ENCODE measurements at regions not wholly inside any gene's neighbourhood (a gene's known extent, or its start where the extent isn't known, plus 50 kb on each side); places are given as distances from the start of the nearest gene placed in this dataset.
A peak's percentile ranks its signal among the peaks of the same experiment; 100 is the strongest.

- peak overlapping the region; percentile 59 for H3K27ac Mint-ChIP-seq
- H3K4me3 Mint-ChIP-seq: no peak overlapping the region
- H3K4me1 Mint-ChIP-seq (ENCODE audit: low read depth): peaks cover 11% of the 10 kb centered on the region
- no peaks in the 10 kb centered on the region for H3K36me3 Mint-ChIP-seq (ENCODE audit: low read depth)
- no peaks in the 10 kb centered on the region for H3K27me3 Mint-ChIP-seq (ENCODE audit: low read depth)
- H3K9me3 Mint-ChIP-seq: no peaks in the 10 kb centered on the region
Observed at GRCh38 chr6:104603108-104603745, 256.5 kb downstream of the HACE1 start.

- H3K9me3 Mint-ChIP-seq: no peaks in the 10 kb centered on the region
- peaks cover 11% of the 10 kb centered on the region for H3K4me1 Mint-ChIP-seq (ENCODE audit: low read depth)
- no peaks in the 10 kb centered on the region for H3K36me3 Mint-ChIP-seq (ENCODE audit: low read depth)
- H3K4me3 Mint-ChIP-seq: no peak overlapping the region
- H3K27me3 Mint-ChIP-seq (ENCODE audit: low read depth): no peaks in the 10 kb centered on the region
- H3K27ac Mint-ChIP-seq: no peak overlapping the region
Observed at GRCh38 chr6:104601721-104602120, 258.0 kb downstream of the HACE1 start.

- peaks cover 5% of the 10 kb centered on the region for H3K27me3 Mint-ChIP-seq (ENCODE audit: low read depth)
- H3K4me3 Mint-ChIP-seq: no peak overlapping the region
- no peaks in the 10 kb centered on the region for H3K36me3 Mint-ChIP-seq (ENCODE audit: low read depth)
- no peak overlapping the region for H3K27ac Mint-ChIP-seq
- H3K4me1 Mint-ChIP-seq (ENCODE audit: low read depth): peaks cover 11% of the 10 kb centered on the region
- H3K9me3 Mint-ChIP-seq: no peaks in the 10 kb centered on the region
Observed at GRCh38 chr6:104601131-104601651, 258.5 kb downstream of the HACE1 start.

- peaks cover 6% of the 10 kb centered on the region for H3K27me3 Mint-ChIP-seq (ENCODE audit: low read depth)
- H3K4me1 Mint-ChIP-seq (ENCODE audit: low read depth): peaks cover 11% of the 10 kb centered on the region
- H3K4me3 Mint-ChIP-seq: no peak overlapping the region
- no peaks in the 10 kb centered on the region for H3K36me3 Mint-ChIP-seq (ENCODE audit: low read depth)
- H3K27ac Mint-ChIP-seq: no peak overlapping the region
- H3K9me3 Mint-ChIP-seq: no peaks in the 10 kb centered on the region
Observed at GRCh38 chr6:104600639-104600931, 259.1 kb downstream of the HACE1 start.

- peaks cover 6% of the 10 kb centered on the region for H3K27me3 Mint-ChIP-seq (ENCODE audit: low read depth)
- H3K4me1 Mint-ChIP-seq (ENCODE audit: low read depth): peaks cover 11% of the 10 kb centered on the region
- no peaks in the 10 kb centered on the region for H3K9me3 Mint-ChIP-seq
- no peaks in the 10 kb centered on the region for H3K36me3 Mint-ChIP-seq (ENCODE audit: low read depth)
- H3K4me3 Mint-ChIP-seq: no peak overlapping the region
- H3K27ac Mint-ChIP-seq: no peak overlapping the region
Observed at GRCh38 chr6:104599821-104600638, 259.7 kb downstream of the HACE1 start.

- Mint-ChIP-seq H3K36me3 (ENCODE audit: low read depth) (no peaks in the 10 kb centered on the region), H3K4me3 (no peak overlapping the region), H3K27me3 (ENCODE audit: low read depth) (peaks cover 6% of the 10 kb centered on the region), H3K27ac (no peak overlapping the region), H3K9me3 (no peaks in the 10 kb centered on the region), H3K4me1 (ENCODE audit: low read depth) (peaks cover under 1% of the 10 kb centered on the region)
Observed at GRCh38 chr6:104597541-104598050, 262.1 kb downstream of the HACE1 start.

- H3K4me1 Mint-ChIP-seq (ENCODE audit: low read depth): no peaks in the 10 kb centered on the region
- no peaks in the 10 kb centered on the region for H3K9me3 Mint-ChIP-seq
Observed at GRCh38 chr6:104596091-104596490, 263.6 kb downstream of the HACE1 start.

GRCh38 chr6:104595311-104595820 is 264.4 kb downstream of the HACE1 start:
- H3K27me3 Mint-ChIP-seq (ENCODE audit: low read depth): peaks cover 6% of the 10 kb centered on the region
- H3K36me3 Mint-ChIP-seq (ENCODE audit: low read depth): no peaks in the 10 kb centered on the region
- no peak overlapping the region for H3K4me3 Mint-ChIP-seq

More at GRCh38 chr6:104596091-104596490, 263.6 kb downstream of the HACE1 start:
- Mint-ChIP-seq H3K4me3 (no peak overlapping the region), H3K36me3 (ENCODE audit: low read depth) (no peaks in the 10 kb centered on the region), H3K27ac (no peak overlapping the region), H3K27me3 (ENCODE audit: low read depth) (peaks cover 6% of the 10 kb centered on the region)

GRCh38 chr6:104591573-104592334 is 268.0 kb downstream of the HACE1 start:
- Mint-ChIP-seq H3K36me3 (ENCODE audit: low read depth) (no peaks in the 10 kb centered on the region), H3K27ac (no peak overlapping the region), H3K4me3 (no peak overlapping the region), H3K9me3 (no peaks in the 10 kb centered on the region), H3K4me1 (ENCODE audit: low read depth) (no peaks in the 10 kb centered on the region), H3K27me3 (ENCODE audit: low read depth) (peaks cover 10% of the 10 kb centered on the region)

More at GRCh38 chr6:104595311-104595820, 264.4 kb downstream of the HACE1 start:
- H3K27ac Mint-ChIP-seq: no peak overlapping the region
- H3K9me3 Mint-ChIP-seq: no peaks in the 10 kb centered on the region
- H3K4me1 Mint-ChIP-seq (ENCODE audit: low read depth): no peaks in the 10 kb centered on the region

- H3K27me3 Mint-ChIP-seq (ENCODE audit: low read depth): peaks cover 5% of the 10 kb centered on the region
- H3K4me3 Mint-ChIP-seq: no peak overlapping the region
- H3K4me1 Mint-ChIP-seq (ENCODE audit: low read depth): no peaks in the 10 kb centered on the region
- no peak overlapping the region for H3K27ac Mint-ChIP-seq
- H3K9me3 Mint-ChIP-seq: no peaks in the 10 kb centered on the region
- no peaks in the 10 kb centered on the region for H3K36me3 Mint-ChIP-seq (ENCODE audit: low read depth)
Observed at GRCh38 chr6:104589940-104590339, 269.8 kb downstream of the HACE1 start.

- H3K27ac Mint-ChIP-seq: no peak overlapping the region
- no peaks in the 10 kb centered on the region for H3K4me1 Mint-ChIP-seq (ENCODE audit: low read depth)
- no peaks in the 10 kb centered on the region for H3K36me3 Mint-ChIP-seq (ENCODE audit: low read depth)
- H3K9me3 Mint-ChIP-seq: no peaks in the 10 kb centered on the region
- no peak overlapping the region for H3K4me3 Mint-ChIP-seq
- peaks cover 5% of the 10 kb centered on the region for H3K27me3 Mint-ChIP-seq (ENCODE audit: low read depth)
Observed at GRCh38 chr6:104585646-104586045, 274.1 kb downstream of the HACE1 start.

GRCh38 chr6:104580452-104580851 is 279.3 kb downstream of the HACE1 start:
- Mint-ChIP-seq H3K4me1 (ENCODE audit: low read depth) (no peaks in the 10 kb centered on the region), H3K9me3 (no peaks in the 10 kb centered on the region), H3K36me3 (ENCODE audit: low read depth) (no peaks in the 10 kb centered on the region), H3K4me3 (no peak overlapping the region), H3K27ac (no peak overlapping the region), H3K27me3 (ENCODE audit: low read depth) (no peaks in the 10 kb centered on the region)

- no peaks in the 10 kb centered on the region for H3K9me3 Mint-ChIP-seq
- H3K36me3 Mint-ChIP-seq (ENCODE audit: low read depth): no peaks in the 10 kb centered on the region
- H3K4me1 Mint-ChIP-seq (ENCODE audit: low read depth): no peaks in the 10 kb centered on the region
- no peak overlapping the region for H3K27ac Mint-ChIP-seq
- H3K27me3 Mint-ChIP-seq (ENCODE audit: low read depth): no peaks in the 10 kb centered on the region
- no peak overlapping the region for H3K4me3 Mint-ChIP-seq
Observed at GRCh38 chr6:104579310-104579863, 280.3 kb downstream of the HACE1 start.

GRCh38 chr6:104575536-104575935 is 284.2 kb downstream of the HACE1 start:
- Mint-ChIP-seq H3K4me1 (ENCODE audit: low read depth) (no peaks in the 10 kb centered on the region), H3K27me3 (ENCODE audit: low read depth) (no peaks in the 10 kb centered on the region), H3K9me3 (no peaks in the 10 kb centered on the region), H3K36me3 (ENCODE audit: low read depth) (no peaks in the 10 kb centered on the region), H3K27ac (no peak overlapping the region), H3K4me3 (no peak overlapping the region)

Data from T-helper 1 cell treated with Interleukin-12 subunit alpha and Interleukin-12 subunit beta and Interleukin-4 antibody, amounts not matched to agents 30 μg/mL and 1 μg/mL, for 36 hours (primary cell).